Activated naive CD4-positive, alpha-beta T cell treated with anti-CD3 and anti-CD28 coated beads, Interleukin-2, amount 50 U/mL, for 24 hours (primary cell): ENCODE measurements at regions not wholly inside any gene's neighbourhood (a gene's known extent, or its start where the extent isn't known, plus 50 kb on each side); places are given as distances from the start of the nearest gene placed in this dataset.
"Not testable (repeated sequence)": the region's sequence is repeated elsewhere in the genome, so short reads cannot be mapped to it uniquely, and the experiment has no call there.

ENCODE experiments used
- H3K27ac Mint-ChIP-seq: one replicate; pipeline ENCODE4 v1.8.0; 2021; ENCODE audit warnings: mild to moderate bottlenecking, mixed read lengths
- H3K27me3 Mint-ChIP-seq: one replicate; pipeline ENCODE4 v1.8.0; 2021; ENCODE audit warnings: mixed read lengths
- H3K36me3 Mint-ChIP-seq: one replicate; pipeline ENCODE4 v1.8.0; 2021; ENCODE audit warnings: mixed read lengths
- H3K4me1 Mint-ChIP-seq: one replicate; pipeline ENCODE4 v1.8.0; 2021; ENCODE audit warnings: mixed read lengths
- H3K4me3 Mint-ChIP-seq: one replicate; pipeline ENCODE4 v1.8.0; 2021; ENCODE audit warnings: mild to moderate bottlenecking, mixed read lengths
- H3K9me3 Mint-ChIP-seq: one replicate; pipeline ENCODE4 v1.8.0; 2021; ENCODE audit warnings: mixed read lengths

DNA sequence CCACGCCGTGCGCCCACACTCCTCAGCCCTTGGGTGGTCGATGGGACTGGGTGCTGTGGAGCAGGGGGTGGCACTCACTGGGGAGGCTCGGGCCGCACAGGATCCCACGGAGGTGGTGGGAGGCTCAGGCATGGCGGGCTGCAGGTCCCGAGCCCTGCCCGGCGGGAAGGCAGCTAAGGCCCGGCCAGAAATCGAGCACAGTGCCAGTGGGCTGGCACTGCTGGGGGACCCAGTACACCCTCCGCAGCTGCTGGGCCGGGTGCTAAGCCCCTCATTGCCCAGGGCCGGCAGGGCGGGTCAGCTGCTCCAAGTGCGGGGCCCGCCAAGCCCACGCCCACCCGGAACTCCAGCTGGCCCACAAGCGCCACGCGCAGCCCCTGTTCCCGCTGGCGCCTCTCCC, 370.0 kb downstream of the LRATD1 start:
- not testable (repeated sequence) for H3K9me3 Mint-ChIP-seq, H3K27me3 Mint-ChIP-seq, H3K4me1 Mint-ChIP-seq, H3K36me3 Mint-ChIP-seq, H3K4me3 Mint-ChIP-seq, H3K27ac Mint-ChIP-seq

GRCh38 chr2:15006667-15007066, 374.1 kb downstream of the LRATD1 start:
- peaks cover 4% of the 10 kb centered on the region for H3K27me3 Mint-ChIP-seq
- H3K36me3 Mint-ChIP-seq, result no peaks in the 10 kb centered on the region
- no peak overlapping the region for H3K27ac Mint-ChIP-seq
- H3K4me1 Mint-ChIP-seq, result peaks cover 4% of the 10 kb centered on the region
- peaks cover 3% of the 10 kb centered on the region for H3K9me3 Mint-ChIP-seq
- no peak overlapping the region for H3K4me3 Mint-ChIP-seq

- Mint-ChIP-seq H3K4me1 (peaks cover 4% of the 10 kb centered on the region), H3K36me3 (peaks cover 2% of the 10 kb centered on the region), H3K9me3 (peaks cover 12% of the 10 kb centered on the region), H3K27me3 (peaks cover 5% of the 10 kb centered on the region), H3K4me3 (no peak overlapping the region), H3K27ac (no peak overlapping the region)
These were observed 377.2 kb downstream of the LRATD1 start for GRCh38 chr2:15009681-15010080.

DNA sequence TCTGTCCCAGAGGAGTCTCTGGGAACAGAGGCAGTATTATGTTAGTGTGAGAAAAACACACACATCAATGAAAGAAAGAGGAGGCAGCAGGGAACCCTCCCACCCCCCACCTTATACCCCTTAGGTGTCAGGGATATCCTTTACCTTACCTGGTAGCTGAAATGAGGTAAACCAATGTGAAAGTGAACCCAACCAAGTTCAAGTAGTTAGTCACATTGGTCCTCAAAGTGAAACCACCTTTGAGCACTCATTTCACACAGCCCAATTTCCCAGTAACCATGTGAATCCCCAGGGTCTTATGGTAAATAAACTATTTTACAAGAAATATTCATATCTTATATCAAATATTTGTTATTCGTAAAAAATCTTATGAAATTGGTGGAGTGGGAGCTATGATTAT, 377.8 kb downstream of the LRATD1 start:
- H3K27ac Mint-ChIP-seq, result no peak overlapping the region
- H3K4me3 Mint-ChIP-seq, result no peak overlapping the region
- H3K9me3 Mint-ChIP-seq, result peaks cover 12% of the 10 kb centered on the region
- H3K27me3 Mint-ChIP-seq, result peaks cover 5% of the 10 kb centered on the region
- H3K4me1 Mint-ChIP-seq, result peaks cover 4% of the 10 kb centered on the region
- peaks cover 2% of the 10 kb centered on the region for H3K36me3 Mint-ChIP-seq

GRCh38 chr2:15018814-15019213, 386.3 kb downstream of the LRATD1 start:
- H3K36me3 Mint-ChIP-seq, result no peaks in the 10 kb centered on the region
- no peak overlapping the region for H3K4me3 Mint-ChIP-seq
- no peak overlapping the region for H3K27ac Mint-ChIP-seq
- no peaks in the 10 kb centered on the region for H3K27me3 Mint-ChIP-seq
- peaks cover 12% of the 10 kb centered on the region for H3K9me3 Mint-ChIP-seq
- H3K4me1 Mint-ChIP-seq, result no peaks in the 10 kb centered on the region

DNA sequence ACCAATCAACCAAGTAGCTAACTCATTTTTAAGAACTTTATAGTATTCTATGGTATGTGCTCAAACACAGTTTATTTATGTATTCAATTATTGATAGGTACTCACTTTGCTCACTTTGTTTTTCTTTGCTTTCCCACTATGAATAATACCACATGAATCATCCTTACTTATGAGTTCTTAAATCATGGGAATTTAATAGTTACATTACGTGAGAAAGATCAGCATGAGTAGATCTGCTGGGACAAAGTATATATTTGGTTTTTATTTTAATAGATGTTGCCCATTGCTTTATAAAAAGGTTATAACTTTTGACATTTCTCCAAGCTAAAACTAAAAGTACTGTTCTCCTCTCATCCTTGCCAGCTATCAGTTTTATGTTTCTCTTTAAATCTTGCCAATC, 390.7 kb downstream of the LRATD1 start:
- Mint-ChIP-seq H3K27me3 (no peaks in the 10 kb centered on the region), H3K9me3 (no peaks in the 10 kb centered on the region), H3K4me3 (no peak overlapping the region), H3K36me3 (no peaks in the 10 kb centered on the region), H3K4me1 (no peaks in the 10 kb centered on the region), H3K27ac (no peak overlapping the region)

GRCh38 chr2:15028406-15028805, 395.9 kb downstream of the LRATD1 start:
- no peak overlapping the region for H3K4me3 Mint-ChIP-seq
- no peaks in the 10 kb centered on the region for H3K36me3 Mint-ChIP-seq
- H3K27me3 Mint-ChIP-seq, result peaks cover 10% of the 10 kb centered on the region
- no peaks in the 10 kb centered on the region for H3K9me3 Mint-ChIP-seq
- H3K27ac Mint-ChIP-seq, result no peak overlapping the region
- H3K4me1 Mint-ChIP-seq, result no peaks in the 10 kb centered on the region

DNA sequence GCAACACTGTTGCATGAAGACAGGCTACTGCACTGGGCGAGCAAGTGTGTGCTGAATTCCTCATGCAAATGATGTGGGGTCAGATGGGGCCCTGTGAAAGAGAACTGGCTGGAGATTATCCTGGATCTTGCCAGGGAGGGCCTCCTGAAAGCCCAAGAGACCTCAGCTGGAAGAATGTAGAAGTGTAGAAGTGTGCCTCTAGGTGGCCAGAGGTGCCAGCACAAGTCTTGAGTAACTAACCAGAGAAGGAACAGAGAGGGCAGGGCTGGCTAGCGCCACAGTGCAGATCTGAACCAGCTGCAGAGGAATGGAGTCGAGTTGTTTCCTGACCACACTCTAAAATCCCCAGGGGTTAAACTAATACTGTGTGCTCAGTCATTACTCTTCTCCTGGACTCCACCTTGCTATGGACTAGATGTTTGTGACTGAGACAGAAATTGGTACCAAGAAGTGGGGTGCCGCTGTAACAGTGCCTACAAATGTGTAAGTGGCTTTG, 399.3 kb downstream of the LRATD1 start:
- Mint-ChIP-seq H3K27ac (no peak overlapping the region), H3K36me3 (no peaks in the 10 kb centered on the region), H3K9me3 (no peaks in the 10 kb centered on the region), H3K27me3 (peaks cover 14% of the 10 kb centered on the region), H3K4me1 (no peaks in the 10 kb centered on the region), H3K4me3 (no peak overlapping the region)

DNA sequence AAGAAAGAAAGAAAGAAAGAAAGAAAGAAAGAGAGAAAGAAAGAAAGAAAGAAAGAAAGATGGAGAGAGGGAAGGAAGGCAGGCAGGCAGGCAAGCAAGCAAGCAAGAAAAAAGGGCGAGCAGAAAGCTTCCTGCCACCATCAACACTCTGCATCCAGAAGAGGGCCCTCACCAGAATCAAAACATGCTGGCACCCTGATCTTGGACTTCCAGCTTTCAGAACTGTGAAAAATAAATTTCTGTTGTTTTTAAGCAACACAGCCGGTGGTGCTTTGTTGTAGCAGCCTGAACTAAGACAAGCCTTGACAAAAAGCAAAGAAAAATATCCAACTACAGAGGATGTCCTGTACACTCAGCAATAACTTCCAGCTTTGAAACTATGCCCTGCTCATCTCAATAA, 401.7 kb downstream of the LRATD1 start:
- no peak overlapping the region for H3K27ac Mint-ChIP-seq
- no peaks in the 10 kb centered on the region for H3K36me3 Mint-ChIP-seq
- peaks cover 11% of the 10 kb centered on the region for H3K27me3 Mint-ChIP-seq
- H3K4me1 Mint-ChIP-seq, result peaks cover 4% of the 10 kb centered on the region
- H3K4me3 Mint-ChIP-seq, result no peak overlapping the region
- no peaks in the 10 kb centered on the region for H3K9me3 Mint-ChIP-seq

- no peak overlapping the region for H3K4me3 Mint-ChIP-seq
- no peak overlapping the region for H3K27ac Mint-ChIP-seq
- H3K9me3 Mint-ChIP-seq, result no peaks in the 10 kb centered on the region
- peaks cover 11% of the 10 kb centered on the region for H3K27me3 Mint-ChIP-seq
- no peaks in the 10 kb centered on the region for H3K36me3 Mint-ChIP-seq
- H3K4me1 Mint-ChIP-seq, result peaks cover 4% of the 10 kb centered on the region
These were observed 402.3 kb downstream of the LRATD1 start for GRCh38 chr2:15034860-15035259.

DNA sequence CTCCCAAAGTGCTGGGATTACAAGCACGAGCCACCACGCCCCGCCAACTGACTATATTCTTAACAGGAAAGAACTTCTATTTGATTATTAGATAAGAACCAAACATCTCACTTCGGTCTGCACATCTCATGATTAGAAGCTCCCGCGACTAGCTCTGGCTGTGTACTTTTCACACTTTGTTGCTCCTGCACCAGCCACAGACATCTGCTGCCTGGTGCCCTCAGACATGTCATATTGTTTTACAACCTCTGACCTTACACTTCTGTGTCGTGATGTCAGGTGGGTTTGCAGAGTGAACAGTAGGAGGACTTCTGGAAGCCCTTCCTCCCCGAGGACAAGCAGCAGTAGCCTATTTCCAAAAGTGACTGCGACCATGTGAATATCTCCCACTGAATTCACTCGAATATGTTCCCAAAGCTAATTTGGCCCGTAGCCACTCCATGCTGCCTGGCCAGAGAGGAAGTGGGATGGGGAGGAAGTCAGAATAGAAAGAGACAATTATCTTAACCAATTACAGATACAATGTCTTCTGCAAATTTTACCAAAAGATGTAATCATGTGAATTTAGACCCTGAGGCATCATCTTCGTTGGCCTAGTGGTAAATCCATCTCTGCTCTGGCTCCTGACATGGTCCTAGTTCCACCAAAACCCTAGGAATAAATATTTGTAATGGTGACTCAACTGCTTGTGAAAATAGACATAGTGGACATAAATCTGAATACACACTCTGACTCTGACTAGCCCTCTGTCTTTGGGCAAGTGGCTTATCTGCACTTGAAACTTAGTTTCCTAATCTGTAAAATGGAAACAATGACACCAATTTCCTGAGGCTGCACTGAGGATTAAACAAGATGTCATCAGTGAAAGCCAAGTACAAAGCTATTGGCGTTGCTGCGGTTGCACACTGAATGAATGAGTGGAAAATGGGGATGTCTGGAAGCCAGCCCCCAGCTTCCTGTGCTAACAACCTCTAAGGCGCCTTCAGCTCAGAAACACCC, 406.1 kb downstream of the LRATD1 start:
- no peaks in the 10 kb centered on the region for H3K9me3 Mint-ChIP-seq
- no peak overlapping the region for H3K4me3 Mint-ChIP-seq
- H3K36me3 Mint-ChIP-seq, result no peaks in the 10 kb centered on the region
- H3K27me3 Mint-ChIP-seq, result peaks cover under 1% of the 10 kb centered on the region
- no peak overlapping the region for H3K27ac Mint-ChIP-seq
- H3K4me1 Mint-ChIP-seq, result peaks cover 4% of the 10 kb centered on the region

- peaks cover 4% of the 10 kb centered on the region for H3K4me1 Mint-ChIP-seq
- H3K27ac Mint-ChIP-seq, result no peak overlapping the region
- H3K36me3 Mint-ChIP-seq, result no peaks in the 10 kb centered on the region
- H3K4me3 Mint-ChIP-seq, result no peak overlapping the region
- no peaks in the 10 kb centered on the region for H3K27me3 Mint-ChIP-seq
- H3K9me3 Mint-ChIP-seq, result no peaks in the 10 kb centered on the region
These were observed 408.0 kb downstream of the LRATD1 start for GRCh38 chr2:15040429-15041084.

DNA sequence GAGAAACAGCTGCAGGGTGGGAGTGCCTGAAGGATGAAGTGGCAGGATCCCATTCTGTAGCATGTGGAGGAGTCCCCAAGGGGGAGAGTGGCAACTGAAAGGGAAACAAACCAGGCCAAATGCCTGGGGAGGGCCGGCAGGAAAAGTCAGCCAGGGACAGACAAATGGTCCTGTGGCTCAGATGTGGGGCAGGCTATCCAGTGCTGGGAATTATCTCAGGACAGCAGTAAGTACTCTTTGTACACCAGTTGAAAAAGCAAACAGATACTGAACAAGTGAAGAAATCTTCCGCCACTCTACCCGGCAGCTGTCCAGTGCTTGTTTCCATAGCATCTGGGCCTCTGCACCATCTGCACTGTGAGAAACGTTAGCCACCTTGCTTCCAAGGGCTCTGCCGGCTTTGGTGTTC, 408.9 kb downstream of the LRATD1 start:
- no peaks in the 10 kb centered on the region for H3K9me3 Mint-ChIP-seq

DNA sequence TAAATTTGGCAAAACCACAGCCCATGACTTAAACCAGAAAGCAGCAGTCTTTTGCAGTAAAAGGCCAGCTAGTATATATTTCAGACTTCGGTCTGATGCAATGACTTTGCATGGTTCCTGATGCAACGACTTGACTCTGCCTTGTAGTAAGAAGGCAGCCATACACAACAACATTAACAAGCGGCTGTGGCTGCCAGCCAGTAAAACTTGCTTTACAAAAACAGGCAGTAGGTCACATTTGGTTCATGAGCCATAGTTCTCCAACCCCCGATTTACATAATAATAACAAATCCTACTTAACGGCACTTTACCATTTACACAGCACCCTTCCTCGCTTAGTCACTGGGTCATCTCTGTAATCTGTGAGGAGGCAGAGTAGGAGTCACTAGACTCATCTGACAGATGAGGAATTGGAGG, 410.3 kb downstream of the LRATD1 start:
- H3K36me3 Mint-ChIP-seq, result no peaks in the 10 kb centered on the region
- H3K27ac Mint-ChIP-seq, result no peak overlapping the region
- H3K4me1 Mint-ChIP-seq, result peaks cover 4% of the 10 kb centered on the region
- no peak overlapping the region for H3K4me3 Mint-ChIP-seq
- H3K27me3 Mint-ChIP-seq, result no peaks in the 10 kb centered on the region
- no peaks in the 10 kb centered on the region for H3K9me3 Mint-ChIP-seq

More for the DNA sequence above, 408.9 kb downstream of the LRATD1 start:
- Mint-ChIP-seq H3K27ac (no peak overlapping the region), H3K36me3 (no peaks in the 10 kb centered on the region), H3K4me3 (no peak overlapping the region), H3K27me3 (no peaks in the 10 kb centered on the region), H3K4me1 (peaks cover 4% of the 10 kb centered on the region)

- no peaks in the 10 kb centered on the region for H3K36me3 Mint-ChIP-seq
- no peaks in the 10 kb centered on the region for H3K9me3 Mint-ChIP-seq
- H3K4me1 Mint-ChIP-seq, result peaks cover 4% of the 10 kb centered on the region
- H3K27ac Mint-ChIP-seq, result no peak overlapping the region
- H3K27me3 Mint-ChIP-seq, result no peaks in the 10 kb centered on the region
- no peak overlapping the region for H3K4me3 Mint-ChIP-seq
These were observed 411.0 kb downstream of the LRATD1 start for GRCh38 chr2:15043336-15044058.
